Renal pelvis (tissue), 1 donor: ENCODE measurements at regions not wholly inside any gene's neighbourhood (a gene's known extent, or its start where the extent isn't known, plus 50 kb on each side); places are given as distances from the start of the nearest gene placed in this dataset.

Source experiments
- DNase-seq: peaks from one replicate; pipeline ENCODE4 v3.0.0-alpha.2; 2013

- DNase-seq = no peak
These were observed 59.1 kb upstream of the GALNT13 start for GRCh38 chr2:153812632-153813031.

GRCh38 chr2:153818242-153818641 is 53.5 kb upstream of the GALNT13 start:
- DNase-seq = no peak

DNA sequence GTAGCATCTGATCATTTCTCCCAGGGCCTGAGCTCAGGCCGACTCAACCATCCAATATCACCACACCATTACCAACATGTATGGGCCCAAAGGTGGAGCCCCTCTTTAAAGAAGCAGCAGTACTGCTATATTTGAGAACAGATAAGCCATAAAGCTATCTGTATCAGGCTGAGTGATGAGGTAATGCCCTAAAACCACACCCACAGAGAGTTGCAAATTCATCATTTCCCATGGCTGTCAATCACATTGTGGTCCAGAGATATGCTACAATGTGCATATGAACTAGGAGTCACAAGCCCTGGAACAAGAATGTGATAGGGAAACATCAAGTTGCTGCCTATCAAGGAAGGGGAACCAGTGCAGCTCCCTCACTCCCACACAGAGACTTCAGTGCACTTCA is 52.6 kb upstream of the GALNT13 start:
- DNase-seq = no peak

GRCh38 chr2:153819501-153819900 is 52.2 kb upstream of the GALNT13 start:
- no peak for DNase-seq
